Breast epithelium (tissue), 3 donors: ENCODE measurements at regions not wholly inside any gene's neighbourhood (a gene's known extent, or its start where the extent isn't known, plus 50 kb on each side); places are given as distances from the start of the nearest gene placed in this dataset.

ENCODE experiments used
- CTCF ChIP-seq, 3 donors: fragments of 450-650 bp; IDR thresholded peaks; one replicate each; pipeline ENCODE4 v1.5.1; 2016 to 2017; ENCODE audit warnings: antibody characterized with exemption in 3 of 3, mild to moderate bottlenecking in 3 of 3, moderate library complexity in 3 of 3
- POLR2A ChIP-seq: fragments of 450-650 bp; IDR thresholded peaks from one replicate; pipeline ENCODE4 v1.6.1; 2016; ENCODE audit warnings: antibody characterized with exemption, mild to moderate bottlenecking, moderate library complexity
- POLR2AphosphoS5 ChIP-seq, 3 donors: sonication (generic); formaldehyde crosslinking; IDR thresholded peaks; one replicate each; pipeline ENCODE4 v1.6.1; 2017; ENCODE audit warnings: antibody characterized with exemption in 3 of 3

- TF ChIP-seq CTCF (IDR thresholded peaks at IDR 0.05) (no peak), POLR2AphosphoS5 (IDR thresholded peaks at IDR 0.05) (no peak), POLR2A (no peak)
Measured at GRCh38 chr6:119630561-119631192, 281.1 kb upstream of the MAN1A1 start.
